ENCODE measurements at regions not wholly inside any gene's neighbourhood (a gene's known extent, or its start where the extent isn't known, plus 50 kb on each side); places are given as distances from the start of the nearest gene placed in this dataset.
"Not testable (repeated sequence)": the region's sequence is repeated elsewhere in the genome, so short reads cannot be mapped to it uniquely, and the experiment has no call there.

DNA sequence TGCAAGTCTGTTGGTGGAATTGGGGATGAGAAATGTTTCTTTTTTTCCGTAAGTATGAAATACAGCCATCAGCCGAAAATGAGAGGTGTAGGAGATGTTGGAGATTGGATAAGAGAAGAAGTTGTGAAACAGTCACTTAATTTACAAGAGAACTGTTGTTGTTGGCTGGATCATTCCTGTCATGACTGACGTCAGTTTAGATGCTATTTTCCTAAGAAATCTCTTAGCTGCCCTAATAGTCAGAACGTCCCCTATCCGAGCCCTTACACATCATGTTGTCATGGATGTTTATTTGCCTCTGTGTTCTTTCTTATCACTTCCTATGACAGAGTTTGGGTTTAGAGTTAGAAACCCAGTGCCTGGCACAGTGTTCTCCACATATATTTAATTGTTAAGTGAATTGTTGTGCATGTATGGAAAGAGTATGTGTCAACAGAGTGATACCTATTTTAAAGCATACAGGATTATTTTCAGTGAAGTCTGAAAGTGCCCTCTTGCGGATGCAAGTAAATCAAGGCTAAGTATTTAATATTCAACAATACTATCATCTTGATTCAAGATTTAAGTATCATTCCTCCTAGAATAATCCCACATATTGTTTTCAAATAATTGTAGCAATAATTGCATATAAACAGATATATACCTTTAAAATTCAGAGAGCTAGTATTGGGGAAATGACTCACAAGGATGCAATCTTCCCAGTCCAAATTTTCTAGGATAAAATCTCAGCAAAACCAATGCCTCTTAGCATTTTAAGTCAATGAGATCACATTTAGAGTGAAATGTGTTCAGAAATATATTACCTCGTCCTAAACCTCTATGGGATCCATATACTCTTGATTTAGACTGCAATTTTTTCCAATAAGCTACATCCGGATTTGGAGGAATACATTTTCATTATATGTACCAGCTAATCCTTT lies 309.9 kb upstream of the NOX3 start:
- TF ChIP-seq, protein P1, sequence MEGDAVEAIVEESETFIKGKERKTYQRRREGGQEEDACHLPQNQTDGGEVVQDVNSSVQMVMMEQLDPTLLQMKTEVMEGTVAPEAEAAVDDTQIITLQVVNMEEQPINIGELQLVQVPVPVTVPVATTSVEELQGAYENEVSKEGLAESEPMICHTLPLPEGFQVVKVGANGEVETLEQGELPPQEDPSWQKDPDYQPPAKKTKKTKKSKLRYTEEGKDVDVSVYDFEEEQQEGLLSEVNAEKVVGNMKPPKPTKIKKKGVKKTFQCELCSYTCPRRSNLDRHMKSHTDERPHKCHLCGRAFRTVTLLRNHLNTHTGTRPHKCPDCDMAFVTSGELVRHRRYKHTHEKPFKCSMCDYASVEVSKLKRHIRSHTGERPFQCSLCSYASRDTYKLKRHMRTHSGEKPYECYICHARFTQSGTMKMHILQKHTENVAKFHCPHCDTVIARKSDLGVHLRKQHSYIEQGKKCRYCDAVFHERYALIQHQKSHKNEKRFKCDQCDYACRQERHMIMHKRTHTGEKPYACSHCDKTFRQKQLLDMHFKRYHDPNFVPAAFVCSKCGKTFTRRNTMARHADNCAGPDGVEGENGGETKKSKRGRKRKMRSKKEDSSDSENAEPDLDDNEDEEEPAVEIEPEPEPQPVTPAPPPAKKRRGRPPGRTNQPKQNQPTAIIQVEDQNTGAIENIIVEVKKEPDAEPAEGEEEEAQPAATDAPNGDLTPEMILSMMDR (IDR thresholded peaks at IDR 0.05; ENCODE audit: low read depth, low read length) = no peak
- DNase-seq (ENCODE audit: low read depth in 1 of 2, low spot score in 1 of 2) = peak in 1 of 2 donors; percentile 81
- Histone ChIP-seq H3K27me3 (no peaks in the 10 kb centered on the region), H3K27ac (no peak overlapping the region), H3K4me3 (no peak overlapping the region), H3K36me3 (no peaks in the 10 kb centered on the region), H3K4me1 (ENCODE audit: low read depth) (no peaks in the 10 kb centered on the region), H3K9me3 (ENCODE audit: low read depth) (no peaks in the 10 kb centered on the region)

DNA sequence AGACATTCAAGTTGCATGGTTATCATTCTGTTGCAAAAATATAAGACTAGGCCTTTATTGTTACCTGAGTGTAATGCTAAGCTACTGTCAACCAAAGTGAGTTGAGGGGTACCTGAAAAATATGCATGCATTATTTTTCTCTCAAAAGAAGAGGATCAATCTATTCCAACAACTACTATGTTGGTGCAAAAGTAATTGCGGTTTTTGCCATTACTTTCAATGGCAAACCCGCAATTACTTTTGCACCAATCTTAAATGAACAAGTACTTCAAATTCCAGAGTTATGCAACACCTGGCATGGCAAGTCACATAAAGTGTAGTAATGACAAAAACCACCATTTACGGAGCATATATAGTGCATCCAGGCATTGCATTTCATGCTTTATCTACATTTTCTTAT lies 307.0 kb upstream of the NOX3 start:
- TF ChIP-seq, protein P1 (IDR thresholded peaks at IDR 0.05; ENCODE audit: low read depth, low read length) = no peak
- no peak for DNase-seq (ENCODE audit: low read depth in 1 of 2, low spot score in 1 of 2)
- Histone ChIP-seq H3K4me1 (ENCODE audit: low read depth) (no peaks in the 10 kb centered on the region), H3K9me3 (ENCODE audit: low read depth) (no peaks in the 10 kb centered on the region), H3K36me3 (no peaks in the 10 kb centered on the region), H3K27me3 (no peaks in the 10 kb centered on the region), H3K4me3 (no peak overlapping the region), H3K27ac (no peak overlapping the region)

DNA sequence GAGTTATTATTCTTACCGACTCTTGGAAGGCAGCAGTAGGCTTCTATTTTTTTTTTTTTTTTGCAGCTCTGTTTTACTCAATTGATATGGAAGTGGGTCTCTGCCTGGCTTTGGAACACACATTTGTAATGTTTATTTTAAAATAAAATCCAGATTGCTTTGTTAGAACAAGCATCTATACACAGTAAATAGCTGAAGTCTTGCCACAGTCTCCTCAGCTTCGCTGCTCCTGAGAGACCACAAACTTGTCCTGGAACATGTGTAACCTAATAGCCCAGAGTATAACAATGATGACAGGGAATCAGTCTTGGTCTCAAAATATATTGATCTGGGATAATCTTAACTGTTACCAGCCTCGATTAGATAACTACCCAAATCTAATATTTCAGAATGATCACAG lies 299.8 kb upstream of the NOX3 start:
- H3K4me3 ChIP-seq = no peak overlapping the region
- H3K27ac ChIP-seq = no peak overlapping the region
- no peak for DNase-seq (ENCODE audit: low read depth in 1 of 2, low spot score in 1 of 2)
- H3K36me3 ChIP-seq = no peaks in the 10 kb centered on the region
- H3K4me1 ChIP-seq (ENCODE audit: low read depth) = no peaks in the 10 kb centered on the region
- TF ChIP-seq, protein P1 (IDR thresholded peaks at IDR 0.05; ENCODE audit: low read depth, low read length) = no peak
- no peaks in the 10 kb centered on the region for H3K27me3 ChIP-seq
- H3K9me3 ChIP-seq (ENCODE audit: low read depth) = no peaks in the 10 kb centered on the region

DNA sequence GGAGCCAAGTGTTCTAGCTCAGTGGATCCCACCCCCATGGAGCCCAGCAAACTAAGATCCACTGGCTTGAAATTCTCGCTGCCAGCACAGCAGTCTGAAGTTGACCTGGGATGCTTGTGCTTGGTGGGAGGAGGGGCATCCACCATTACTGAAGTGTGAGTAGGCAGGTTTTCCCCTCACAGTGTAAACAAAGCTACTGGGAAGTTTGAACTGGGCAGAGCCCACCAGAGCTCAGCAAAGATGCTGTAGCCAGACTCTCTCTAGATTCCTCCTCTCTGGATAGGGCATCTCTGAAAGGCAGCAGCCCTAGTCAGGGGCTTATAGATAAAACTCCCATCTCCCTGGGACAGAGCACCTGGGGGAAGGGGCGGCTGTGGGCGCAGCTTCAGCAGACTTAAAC lies 293.1 kb upstream of the NOX3 start:
- not testable (repeated sequence) for H3K27ac ChIP-seq; DNase-seq (ENCODE audit: low read depth in 1 of 2, low spot score in 1 of 2); H3K4me3 ChIP-seq; H3K4me1 ChIP-seq (ENCODE audit: low read depth); H3K9me3 ChIP-seq (ENCODE audit: low read depth); H3K27me3 ChIP-seq; H3K36me3 ChIP-seq

GRCh38 chr6:155747491-155747890 lies 291.9 kb upstream of the NOX3 start:
- TF ChIP-seq, protein P1 (IDR thresholded peaks at IDR 0.05; ENCODE audit: low read depth, low read length) = no peak
- Histone ChIP-seq H3K9me3 (ENCODE audit: low read depth) (no peaks in the 10 kb centered on the region), H3K4me3 (no peak overlapping the region), H3K27ac (no peak overlapping the region), H3K4me1 (ENCODE audit: low read depth) (no peaks in the 10 kb centered on the region), H3K27me3 (no peaks in the 10 kb centered on the region), H3K36me3 (no peaks in the 10 kb centered on the region)
- DNase-seq (ENCODE audit: low read depth in 1 of 2, low spot score in 1 of 2) = no peak

DNA sequence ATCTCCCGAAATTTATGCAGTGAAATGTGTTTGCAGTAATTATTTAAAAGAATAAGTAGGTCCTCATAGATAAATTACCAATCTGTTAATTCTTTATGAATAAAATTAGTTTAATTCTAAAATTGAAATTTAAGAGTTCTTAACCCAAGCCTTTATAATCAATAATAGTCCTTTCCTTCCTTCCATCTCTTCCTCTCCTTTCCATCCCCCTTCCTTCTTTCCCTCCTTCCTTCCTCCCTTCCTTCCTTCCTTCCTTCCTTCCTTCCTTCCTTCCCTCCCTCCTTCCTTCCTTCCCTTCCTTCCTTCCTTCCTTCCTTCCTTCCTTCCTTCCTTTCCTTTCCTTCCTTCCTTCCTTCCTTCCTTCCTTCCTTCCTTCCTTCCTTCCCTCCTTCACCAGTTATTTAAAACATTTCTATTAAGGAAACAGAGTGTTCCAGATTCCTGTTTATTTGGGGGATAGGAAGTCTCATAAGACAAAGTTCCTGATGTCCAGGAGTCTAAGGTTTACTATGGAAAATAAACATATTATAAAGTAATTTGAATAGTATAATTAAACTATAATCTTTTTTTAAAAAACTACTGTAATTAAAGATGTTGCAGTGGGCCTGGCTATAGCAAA lies 285.3 kb upstream of the NOX3 start:
- H3K27me3 ChIP-seq = no peaks in the 10 kb centered on the region
- TF ChIP-seq, protein P1 (IDR thresholded peaks at IDR 0.05; ENCODE audit: low read depth, low read length) = no peak
- H3K36me3 ChIP-seq = no peaks in the 10 kb centered on the region
- H3K27ac ChIP-seq = no peak overlapping the region
- DNase-seq (ENCODE audit: low read depth in 1 of 2, low spot score in 1 of 2) = no peak
- H3K4me3 ChIP-seq = no peak overlapping the region
- H3K4me1 ChIP-seq (ENCODE audit: low read depth) = no peaks in the 10 kb centered on the region
- H3K9me3 ChIP-seq (ENCODE audit: low read depth) = no peaks in the 10 kb centered on the region
